SK-N-SH (cell line): ENCODE measurements at regions not wholly inside any gene's neighbourhood (a gene's known extent, or its start where the extent isn't known, plus 50 kb on each side); places are given as distances from the start of the nearest gene placed in this dataset.

Experiments used
- CTCF ChIP-seq: fragments of 200-600 bp; sonication (generic); IDR thresholded peaks from 2 replicates; pipeline ENCODE4 v1.6.1; 2017; ENCODE audit warnings: antibody characterized with exemption, mild to moderate bottlenecking, moderate library complexity
- MXI1 ChIP-seq: IDR thresholded peaks from 2 replicates; pipeline ENCODE4 v1.6.1; 2012; ENCODE audit warnings: mild to moderate bottlenecking, low read depth, low read length, improper control_type of control experiment
- NFIC ChIP-seq: IDR thresholded peaks from 2 replicates; pipeline ENCODE4 v1.4.0; 2012; ENCODE audit warnings: borderline replicate concordance

- no peak for TF ChIP-seq NFIC
- no peak for TF ChIP-seq MXI1
- TF ChIP-seq CTCF = no peak
These were observed 212.1 kb downstream of the IZUMO3 start for GRCh38 chr9:24333629-24334028.
